Suprapubic skin (tissue), 4 donors: ENCODE measurements at regions not wholly inside any gene's neighbourhood (a gene's known extent, or its start where the extent isn't known, plus 50 kb on each side); places are given as distances from the start of the nearest gene placed in this dataset.

Experiments used
- DNase-seq, 2 donors: peaks; one replicate each; pipeline ENCODE4 v3.0.0-alpha.2; 2019; ENCODE audit warnings: low spot score in 2 of 2
- H3K27ac ChIP-seq: fragments of 200-600 bp; sonication (generic); one replicate; pipeline ENCODE4 v1.5.1; 2019
- H3K27me3 ChIP-seq: fragments of 200-600 bp; sonication (generic); one replicate; pipeline ENCODE4 v1.5.1; 2019
- H3K36me3 ChIP-seq: fragments of 200-600 bp; sonication (generic); one replicate; pipeline ENCODE4 v1.5.1; 2019
- H3K4me1 ChIP-seq: fragments of 200-600 bp; sonication (generic); one replicate; pipeline ENCODE4 v1.5.1; 2019
- H3K4me3 ChIP-seq: fragments of 200-600 bp; sonication (generic); one replicate; pipeline ENCODE4 v1.5.1; 2019; ENCODE audit warnings: mild to moderate bottlenecking
- H3K9me3 ChIP-seq: fragments of 200-600 bp; sonication (generic); one replicate; pipeline ENCODE4 v1.5.1; 2019
- EP300 ChIP-seq: sonication (generic); formaldehyde crosslinking; IDR thresholded peaks from one replicate; pipeline ENCODE4 v1.6.1; 2017; ENCODE audit warnings: antibody characterized with exemption
- POLR2A ChIP-seq, 2 donors: fragments of 450-650 bp; IDR thresholded peaks; one replicate each; pipeline ENCODE4 v1.6.1; 2017; ENCODE audit warnings: antibody characterized with exemption in 2 of 2, mild to moderate bottlenecking in 2 of 2, moderate library complexity in 2 of 2
- POLR2AphosphoS5 ChIP-seq, 3 donors: sonication (generic); formaldehyde crosslinking; IDR thresholded peaks; one replicate each; pipeline ENCODE4 v1.6.1; 2017; ENCODE audit warnings: antibody characterized with exemption in 3 of 3
- WGBS: methylation state at CpG from one replicate; pipeline ENCODE4 v1.1.5; 2018; 5-methylcytosine and 5-hydroxymethylcytosine counted together
- TF ChIP-seq, protein P1 (sequence below), 2 donors: fragments of 200-600 bp in 1 of 2; fragments of 450-650 bp in 1 of 2; sonication (generic) in 1 of 2; IDR thresholded peaks; one replicate each; pipeline ENCODE4 v1.5.1; 2016 to 2019; ENCODE audit warnings: antibody characterized with exemption in 2 of 2, mild to moderate bottlenecking in 1 of 2, moderate library complexity in 1 of 2

DNA sequence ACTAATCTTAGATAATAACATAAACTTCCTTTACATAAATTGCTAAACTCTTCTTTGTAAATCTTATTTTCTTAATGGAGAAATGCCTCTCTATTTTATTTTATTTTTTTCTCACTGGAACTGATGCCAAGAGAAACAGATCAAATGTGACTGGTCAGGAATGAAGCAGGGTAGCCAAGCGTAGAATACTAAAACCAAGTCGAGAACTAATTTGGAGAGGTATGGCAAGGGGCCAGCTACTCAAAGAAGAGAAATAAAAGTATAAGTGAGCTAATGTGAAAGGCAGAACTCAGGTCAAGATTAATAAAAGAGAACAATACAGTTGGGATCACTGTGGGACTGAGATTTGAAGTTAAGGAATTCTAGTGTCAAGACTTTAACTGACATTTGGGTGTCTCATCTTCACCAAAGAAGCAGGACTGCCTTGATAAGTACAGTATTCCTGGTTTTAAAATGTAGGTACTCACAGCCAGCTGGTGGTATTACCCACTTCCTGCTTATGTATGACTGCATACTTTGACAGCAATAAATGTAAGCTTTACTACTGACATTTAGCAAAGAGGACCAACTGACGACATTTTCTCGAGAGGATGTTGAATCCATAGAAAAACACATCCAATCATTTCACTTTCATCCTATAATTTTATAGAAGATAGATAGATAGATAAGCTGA lies 1192.2 kb downstream of the EFNB2 start:
- no peaks in the 10 kb centered on the region for H3K4me1 ChIP-seq
- no peaks in the 10 kb centered on the region for H3K9me3 ChIP-seq
- H3K4me3 ChIP-seq, result no peak overlapping the region
- WGBS, result 81% methylated on average over 4 of the region's 4 CpGs
- H3K27ac ChIP-seq, result no peak overlapping the region
- no peaks in the 10 kb centered on the region for H3K36me3 ChIP-seq
- TF ChIP-seq POLR2A (IDR thresholded peaks at IDR 0.05), result no peak
- H3K27me3 ChIP-seq, result no peaks in the 10 kb centered on the region
- no peak for DNase-seq

DNA sequence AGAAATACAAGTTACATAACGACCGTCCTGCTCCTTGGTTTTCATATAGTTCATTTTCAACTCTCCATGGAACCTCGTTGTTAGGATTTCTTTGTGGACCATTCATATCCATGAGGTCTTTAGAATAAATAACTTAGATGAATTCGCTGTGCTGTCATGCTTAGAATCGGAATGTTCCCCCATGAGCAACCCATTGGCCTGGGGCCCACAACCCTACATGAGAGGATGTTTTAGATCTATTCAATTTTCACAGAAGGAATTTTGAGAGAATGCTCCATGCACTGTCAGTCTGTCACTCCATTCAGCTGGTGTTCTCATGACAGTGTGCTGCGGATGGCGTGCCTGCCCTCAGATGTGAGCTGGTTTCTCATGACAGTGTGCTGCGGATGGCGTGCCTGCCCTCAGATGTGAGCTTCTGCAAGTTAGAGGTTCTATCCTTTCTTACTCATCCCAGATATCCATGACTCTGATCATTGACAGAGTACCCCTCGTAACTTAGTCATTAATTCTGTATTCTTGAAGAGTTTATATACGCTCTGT lies 1193.1 kb downstream of the EFNB2 start:
- no peaks in the 10 kb centered on the region for H3K36me3 ChIP-seq

DNA sequence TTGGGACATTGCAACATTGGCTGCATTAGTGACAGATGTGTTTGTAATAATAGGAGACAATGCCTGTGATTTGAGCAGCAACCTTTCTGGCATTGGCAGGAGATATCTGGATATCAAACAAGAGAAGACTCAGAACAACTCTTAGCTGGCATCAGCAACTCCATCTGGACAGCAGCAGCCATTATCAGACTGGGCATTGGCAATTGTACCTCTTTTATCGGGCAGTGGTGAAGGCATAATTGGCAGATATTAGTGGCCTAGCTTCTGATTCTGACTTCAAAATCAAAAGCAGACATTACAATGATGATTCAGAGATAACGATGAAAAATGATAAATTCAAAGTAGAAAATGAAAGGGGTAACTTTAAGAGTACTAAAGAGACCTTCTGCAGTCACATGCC lies 1193.7 kb downstream of the EFNB2 start:
- TF ChIP-seq POLR2A (IDR thresholded peaks at IDR 0.05) (no peak), EP300 (no peak), POLR2AphosphoS5 (IDR thresholded peaks at IDR 0.05) (no peak)
- TF ChIP-seq, protein P1, sequence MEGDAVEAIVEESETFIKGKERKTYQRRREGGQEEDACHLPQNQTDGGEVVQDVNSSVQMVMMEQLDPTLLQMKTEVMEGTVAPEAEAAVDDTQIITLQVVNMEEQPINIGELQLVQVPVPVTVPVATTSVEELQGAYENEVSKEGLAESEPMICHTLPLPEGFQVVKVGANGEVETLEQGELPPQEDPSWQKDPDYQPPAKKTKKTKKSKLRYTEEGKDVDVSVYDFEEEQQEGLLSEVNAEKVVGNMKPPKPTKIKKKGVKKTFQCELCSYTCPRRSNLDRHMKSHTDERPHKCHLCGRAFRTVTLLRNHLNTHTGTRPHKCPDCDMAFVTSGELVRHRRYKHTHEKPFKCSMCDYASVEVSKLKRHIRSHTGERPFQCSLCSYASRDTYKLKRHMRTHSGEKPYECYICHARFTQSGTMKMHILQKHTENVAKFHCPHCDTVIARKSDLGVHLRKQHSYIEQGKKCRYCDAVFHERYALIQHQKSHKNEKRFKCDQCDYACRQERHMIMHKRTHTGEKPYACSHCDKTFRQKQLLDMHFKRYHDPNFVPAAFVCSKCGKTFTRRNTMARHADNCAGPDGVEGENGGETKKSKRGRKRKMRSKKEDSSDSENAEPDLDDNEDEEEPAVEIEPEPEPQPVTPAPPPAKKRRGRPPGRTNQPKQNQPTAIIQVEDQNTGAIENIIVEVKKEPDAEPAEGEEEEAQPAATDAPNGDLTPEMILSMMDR (IDR thresholded peaks at IDR 0.05), result no peak
- no peaks in the 10 kb centered on the region for H3K27me3 ChIP-seq
- H3K9me3 ChIP-seq, result no peaks in the 10 kb centered on the region
- no peak overlapping the region for H3K27ac ChIP-seq
- H3K4me1 ChIP-seq, result no peaks in the 10 kb centered on the region
- no peaks in the 10 kb centered on the region for H3K36me3 ChIP-seq
- no peak for DNase-seq
- H3K4me3 ChIP-seq, result no peak overlapping the region
- 87% methylated on average over 2 of the region's 2 CpGs for WGBS

More for the DNA sequence above, 1193.1 kb downstream of the EFNB2 start:
- H3K9me3 ChIP-seq, result no peaks in the 10 kb centered on the region
- no peak for TF ChIP-seq POLR2AphosphoS5 (IDR thresholded peaks at IDR 0.05)
- no peak for TF ChIP-seq EP300
- TF ChIP-seq POLR2A (IDR thresholded peaks at IDR 0.05), result no peak
- TF ChIP-seq, protein P1 (IDR thresholded peaks at IDR 0.05), result no peak
- no peaks in the 10 kb centered on the region for H3K27me3 ChIP-seq
- 96% methylated on average over 11 of the region's 11 CpGs for WGBS
- no peak overlapping the region for H3K4me3 ChIP-seq
- no peaks in the 10 kb centered on the region for H3K4me1 ChIP-seq
- no peak for DNase-seq
- no peak overlapping the region for H3K27ac ChIP-seq

DNA sequence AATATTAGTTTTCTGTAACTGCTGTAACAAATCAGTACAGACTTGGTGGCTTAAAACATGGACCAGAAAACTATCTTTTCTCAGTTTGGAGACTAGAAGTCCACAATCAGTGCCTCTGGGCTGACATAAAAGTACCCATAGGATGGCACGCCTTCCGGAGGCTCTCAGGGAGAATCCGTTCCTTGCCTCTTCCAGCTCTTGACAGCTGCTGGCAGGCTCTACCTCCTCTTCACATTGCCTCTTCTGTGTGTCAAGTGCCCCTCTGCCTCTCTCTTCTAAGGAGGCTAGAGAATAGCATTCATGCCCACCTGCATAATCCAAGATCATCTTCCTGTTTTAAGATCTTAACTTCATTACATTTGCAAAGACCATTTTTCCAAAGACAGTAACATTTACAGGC lies 1194.2 kb downstream of the EFNB2 start:
- WGBS, result 89% methylated on average over 3 of the region's 3 CpGs
- no peak for TF ChIP-seq POLR2A (IDR thresholded peaks at IDR 0.05)
- TF ChIP-seq EP300, result no peak
- no peak for TF ChIP-seq POLR2AphosphoS5 (IDR thresholded peaks at IDR 0.05)
- TF ChIP-seq, protein P1 (IDR thresholded peaks at IDR 0.05), result no peak
- no peak for DNase-seq
- no peaks in the 10 kb centered on the region for H3K4me1 ChIP-seq
- no peaks in the 10 kb centered on the region for H3K27me3 ChIP-seq
- no peak overlapping the region for H3K4me3 ChIP-seq
- no peak overlapping the region for H3K27ac ChIP-seq
- no peaks in the 10 kb centered on the region for H3K36me3 ChIP-seq
- no peaks in the 10 kb centered on the region for H3K9me3 ChIP-seq

DNA sequence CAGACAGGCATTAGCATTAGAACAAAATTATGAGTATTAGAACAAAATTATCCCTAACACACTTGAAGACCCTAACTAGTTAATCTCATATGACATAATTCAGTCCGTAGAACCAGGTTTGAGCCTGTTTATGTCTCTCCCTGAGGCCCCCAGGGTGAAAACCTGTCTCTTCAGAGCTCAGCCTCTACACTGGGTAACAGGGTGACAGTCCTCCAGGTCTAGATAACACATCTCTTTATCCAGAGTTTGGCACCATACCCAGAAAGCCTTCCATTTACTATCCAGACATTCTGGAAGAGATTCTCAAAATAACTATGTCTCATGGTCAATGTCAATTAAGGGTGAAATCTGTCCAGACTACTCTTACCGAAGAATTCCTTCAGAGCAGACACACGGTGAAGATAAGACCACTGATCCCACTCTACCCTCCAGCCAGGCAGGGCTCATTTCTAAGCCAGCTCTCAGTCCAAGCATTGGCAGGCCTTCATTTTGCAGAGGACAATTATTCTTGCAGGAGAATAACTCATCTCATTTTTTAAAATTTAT lies 1195.3 kb downstream of the EFNB2 start:
- no peak for DNase-seq
- Histone ChIP-seq H3K36me3 (no peaks in the 10 kb centered on the region), H3K4me1 (no peaks in the 10 kb centered on the region), H3K27ac (no peak overlapping the region), H3K9me3 (no peaks in the 10 kb centered on the region), H3K4me3 (no peak overlapping the region), H3K27me3 (no peaks in the 10 kb centered on the region)
- TF ChIP-seq POLR2AphosphoS5 (IDR thresholded peaks at IDR 0.05), result no peak
- TF ChIP-seq POLR2A (IDR thresholded peaks at IDR 0.05), result no peak
- 74% methylated on average over 3 of the region's 3 CpGs for WGBS

DNA sequence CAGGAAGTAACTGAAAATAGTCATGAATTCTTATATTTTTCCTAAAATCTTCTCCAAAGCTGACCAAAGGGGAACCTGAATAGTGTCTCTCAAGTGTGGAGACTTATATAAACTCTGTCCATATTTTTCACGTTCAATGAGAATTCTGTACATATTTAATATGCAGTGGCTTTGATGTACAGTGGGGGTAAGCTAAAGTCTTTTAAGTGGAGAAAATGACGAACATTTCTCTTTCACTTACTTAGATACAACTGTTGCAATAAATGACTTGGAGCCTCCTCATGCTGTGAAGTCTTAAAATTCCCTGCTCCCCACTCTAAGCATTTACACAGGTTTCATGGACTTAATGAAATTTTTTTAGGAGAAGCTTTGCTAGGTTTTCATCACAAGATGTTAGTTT lies 1196.7 kb downstream of the EFNB2 start:
- WGBS, result 83% methylated on average over 2 of the region's 2 CpGs
- Histone ChIP-seq H3K27ac (no peak overlapping the region), H3K4me3 (no peak overlapping the region), H3K4me1 (no peaks in the 10 kb centered on the region), H3K36me3 (no peaks in the 10 kb centered on the region), H3K27me3 (no peaks in the 10 kb centered on the region), H3K9me3 (no peaks in the 10 kb centered on the region)
- TF ChIP-seq POLR2A (IDR thresholded peaks at IDR 0.05) (no peak), POLR2AphosphoS5 (IDR thresholded peaks at IDR 0.05) (no peak), EP300 (no peak)
- TF ChIP-seq, protein P1 (IDR thresholded peaks at IDR 0.05), result no peak
- no peak for DNase-seq
